ENCODE measurements at regions not wholly inside any gene's neighbourhood (a gene's known extent, or its start where the extent isn't known, plus 50 kb on each side); places are given as distances from the start of the nearest gene placed in this dataset.

GRCh38 chr4:135368831-135369230 lies 1167.2 kb upstream of the PABPC4L start:
- TF ChIP-seq CTCF (conservative IDR thresholded peaks at IDR 0.05), result no peak
- no peak for TF ChIP-seq ZFX (IDR thresholded peaks at IDR 0.05)
- H3K27ac ChIP-seq, result no peak overlapping the region

GRCh38 chr4:135365065-135365464 lies 1163.5 kb upstream of the PABPC4L start:
- TF ChIP-seq ZFX (IDR thresholded peaks at IDR 0.05) (no peak), CTCF (conservative IDR thresholded peaks at IDR 0.05) (no peak)
- H3K27ac ChIP-seq, result no peak overlapping the region

GRCh38 chr4:135359128-135359527 lies 1157.5 kb upstream of the PABPC4L start:
- no peak overlapping the region for H3K27ac ChIP-seq
- TF ChIP-seq CTCF (conservative IDR thresholded peaks at IDR 0.05), result no peak
- TF ChIP-seq ZFX (IDR thresholded peaks at IDR 0.05), result no peak

- TF ChIP-seq CTCF (conservative IDR thresholded peaks at IDR 0.05) (no peak), ZFX (IDR thresholded peaks at IDR 0.05) (no peak)
- H3K27ac ChIP-seq, result no peak overlapping the region
Observed at GRCh38 chr4:135357091-135357490, 1155.5 kb upstream of the PABPC4L start.

GRCh38 chr4:135354876-135355275 lies 1153.3 kb upstream of the PABPC4L start:
- TF ChIP-seq ZFX (IDR thresholded peaks at IDR 0.05) (no peak), CTCF (conservative IDR thresholded peaks at IDR 0.05) (no peak)
- no peak overlapping the region for H3K27ac ChIP-seq

GRCh38 chr4:135353008-135353407 lies 1151.4 kb upstream of the PABPC4L start:
- TF ChIP-seq ZFX (IDR thresholded peaks at IDR 0.05) (no peak), CTCF (conservative IDR thresholded peaks at IDR 0.05) (no peak)
- H3K27ac ChIP-seq, result no peak overlapping the region

GRCh38 chr4:135344492-135344891 lies 1142.9 kb upstream of the PABPC4L start:
- no peak for TF ChIP-seq CTCF (conservative IDR thresholded peaks at IDR 0.05)
- no peak for TF ChIP-seq ZFX (IDR thresholded peaks at IDR 0.05)
- no peak overlapping the region for H3K27ac ChIP-seq
